Activated CD4-positive, CD25-positive, alpha-beta regulatory T cell treated with anti-CD3 and anti-CD28 coated beads, Interleukin-2, amount 50 U/mL, for 24 hours (primary cell): ENCODE measurements at regions not wholly inside any gene's neighbourhood (a gene's known extent, or its start where the extent isn't known, plus 50 kb on each side); places are given as distances from the start of the nearest gene placed in this dataset.

Experiments
- ATAC-seq, 2 donors: fragments of 150-1000 bp; cut with Tn5 transposase; one replicate each; pipeline ENCODE4 v1.10.0; 2021; ENCODE audit warnings: mild to moderate bottlenecking in 1 of 2, moderate library complexity in 1 of 2

GRCh38 chr18:42412896-42413295, 457.9 kb downstream of the PIK3C3 start:
- no peak for ATAC-seq

GRCh38 chr18:42413870-42414269, 458.8 kb downstream of the PIK3C3 start:
- ATAC-seq: no peak

- no peak for ATAC-seq
Measured at GRCh38 chr18:42414756-42415454, 459.9 kb downstream of the PIK3C3 start.

GRCh38 chr18:42417189-42417588, 462.2 kb downstream of the PIK3C3 start:
- no peak for ATAC-seq

- no peak for ATAC-seq
Measured at GRCh38 chr18:42418121-42418520, 463.1 kb downstream of the PIK3C3 start.

- no peak for ATAC-seq
Measured at GRCh38 chr18:42425025-42425424, 470.0 kb downstream of the PIK3C3 start.

- no peak for ATAC-seq
Measured at GRCh38 chr18:42426496-42427015, 471.5 kb downstream of the PIK3C3 start.

- no peak for ATAC-seq
Measured at GRCh38 chr18:42429196-42429595, 474.2 kb downstream of the PIK3C3 start.

GRCh38 chr18:42436222-42436765, 481.3 kb downstream of the PIK3C3 start:
- ATAC-seq: no peak

GRCh38 chr18:42437001-42437400, 482.0 kb downstream of the PIK3C3 start:
- no peak for ATAC-seq

- ATAC-seq: no peak
Measured at GRCh38 chr18:42437646-42438045, 482.6 kb downstream of the PIK3C3 start.

- ATAC-seq: no peak
Measured at GRCh38 chr18:42442656-42443055, 487.6 kb downstream of the PIK3C3 start.

GRCh38 chr18:42444349-42444748, 489.3 kb downstream of the PIK3C3 start:
- ATAC-seq: no peak

GRCh38 chr18:42445359-42445758, 490.3 kb downstream of the PIK3C3 start:
- ATAC-seq: no peak

GRCh38 chr18:42446195-42446594, 491.2 kb downstream of the PIK3C3 start:
- no peak for ATAC-seq

GRCh38 chr18:42447688-42448087, 492.7 kb downstream of the PIK3C3 start:
- ATAC-seq: no peak

- no peak for ATAC-seq
Measured at GRCh38 chr18:42458226-42458625, 503.2 kb downstream of the PIK3C3 start.

- ATAC-seq: no peak
Measured at GRCh38 chr18:42459873-42460272, 504.8 kb downstream of the PIK3C3 start.

GRCh38 chr18:42471885-42472284, 516.9 kb downstream of the PIK3C3 start:
- ATAC-seq: no peak

- no peak for ATAC-seq
Measured at GRCh38 chr18:42473611-42474010, 518.6 kb downstream of the PIK3C3 start.

GRCh38 chr18:42474577-42474976, 519.5 kb downstream of the PIK3C3 start:
- no peak for ATAC-seq

- ATAC-seq: no peak
Measured at GRCh38 chr18:42475157-42475556, 520.1 kb downstream of the PIK3C3 start.

- ATAC-seq: no peak
Measured at GRCh38 chr18:42477267-42477666, 522.2 kb downstream of the PIK3C3 start.

GRCh38 chr18:42480441-42480840, 525.4 kb downstream of the PIK3C3 start:
- ATAC-seq: no peak

GRCh38 chr18:42484648-42485047, 529.6 kb downstream of the PIK3C3 start:
- ATAC-seq: no peak
